Smooth muscle cell (in vitro differentiated cells): ENCODE measurements at regions not wholly inside any gene's neighbourhood (a gene's known extent, or its start where the extent isn't known, plus 50 kb on each side); places are given as distances from the start of the nearest gene placed in this dataset.

Experiments used
- DNase-seq: peaks from one replicate; lab custom pipeline; 2025; ENCODE audit not compliant: unreplicated experiment; lab: John Stamatoyannopoulos, UW
- H2AFZ ChIP-seq: fragments of 200-600 bp; sonication (generic); 2 replicates; pipeline ENCODE4 v1.6.0; 2016; ENCODE audit warnings: antibody characterized with exemption, low read depth, mild to moderate bottlenecking
- H3F3A ChIP-seq: fragments of 200-600 bp; sonication (generic); 2 replicates; pipeline ENCODE4 v1.6.0; 2017; ENCODE audit warnings: antibody characterized with exemption, low read depth
- H3K27ac ChIP-seq: fragments of 200-600 bp; sonication (generic); 2 replicates; pipeline ENCODE4 v1.5.1; 2016; ENCODE audit warnings: low read depth, mild to moderate bottlenecking
- H3K27me3 ChIP-seq: fragments of 200-600 bp; sonication (generic); 2 replicates; pipeline ENCODE4 v1.6.1; 2016; ENCODE audit warnings: low read depth, mild to moderate bottlenecking
- H3K36me3 ChIP-seq: fragments of 200-600 bp; sonication (generic); 2 replicates; pipeline ENCODE4 v1.5.1; 2016; ENCODE audit warnings: low read depth
- H3K4me1 ChIP-seq: fragments of 200-600 bp; sonication (generic); 2 replicates; pipeline ENCODE4 v1.5.1; 2016; ENCODE audit warnings: low read depth
- H3K4me2 ChIP-seq: fragments of 200-600 bp; sonication (generic); 2 replicates; pipeline ENCODE4 v1.6.0; 2016; ENCODE audit warnings: mild to moderate bottlenecking
- H3K4me3 ChIP-seq: fragments of 200-600 bp; sonication (generic); 2 replicates; pipeline ENCODE4 v1.5.1; 2016; ENCODE audit warnings: mild to moderate bottlenecking
- H3K79me2 ChIP-seq: fragments of 200-600 bp; sonication (generic); 2 replicates; pipeline ENCODE4 v1.6.0; 2016; ENCODE audit warnings: low read depth, mild to moderate bottlenecking
- H3K9ac ChIP-seq: fragments of 200-600 bp; sonication (generic); 2 replicates; pipeline ENCODE4 v1.6.0; 2016; ENCODE audit warnings: low read depth
- H3K9me3 ChIP-seq: fragments of 200-600 bp; sonication (generic); replicated peaks from 2 replicates; pipeline ENCODE4 v1.5.1; 2016; ENCODE audit warnings: low read depth
- H4K20me1 ChIP-seq: fragments of 200-600 bp; sonication (generic); 2 replicates; pipeline ENCODE4 v1.6.0; 2016; ENCODE audit warnings: low read depth
- WGBS: methylation state at CpG from one replicate; pipeline ENCODE4 v1.1.7; 2016; ENCODE audit warnings: low lambda C conversion rate; 5-methylcytosine and 5-hydroxymethylcytosine counted together
- TF ChIP-seq, protein P1 (sequence below): fragments of 200-600 bp; sonication (generic); IDR thresholded peaks from 2 replicates; pipeline ENCODE4 v1.5.1; 2017; ENCODE audit warnings: borderline replicate concordance, mild to moderate bottlenecking, antibody characterized with exemption; ENCODE audit not compliant: insufficient read depth, poor library complexity, severe bottlenecking

DNA sequence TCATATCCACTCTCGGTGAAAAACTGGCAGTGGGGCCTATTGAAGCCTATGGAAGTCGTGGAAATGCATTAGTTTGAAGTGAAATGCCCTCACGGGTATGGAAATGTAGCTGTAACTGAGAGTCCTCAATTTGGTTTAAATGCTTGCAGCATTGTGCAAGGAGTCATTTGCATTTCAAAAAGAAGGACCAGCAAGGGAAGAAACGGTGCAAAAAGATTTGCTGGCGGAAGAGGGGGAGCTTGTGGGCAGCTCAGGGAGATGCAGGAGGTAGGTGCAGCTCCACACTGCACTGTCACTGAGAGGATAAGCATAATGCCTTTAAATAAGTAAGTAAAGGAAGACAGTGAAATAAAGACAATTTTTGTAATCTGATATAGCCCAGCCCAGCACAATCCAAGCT, 400.4 kb upstream of the DIPK2B start:
- H3K4me2 ChIP-seq: no peak overlapping the region
- TF ChIP-seq, protein P1, sequence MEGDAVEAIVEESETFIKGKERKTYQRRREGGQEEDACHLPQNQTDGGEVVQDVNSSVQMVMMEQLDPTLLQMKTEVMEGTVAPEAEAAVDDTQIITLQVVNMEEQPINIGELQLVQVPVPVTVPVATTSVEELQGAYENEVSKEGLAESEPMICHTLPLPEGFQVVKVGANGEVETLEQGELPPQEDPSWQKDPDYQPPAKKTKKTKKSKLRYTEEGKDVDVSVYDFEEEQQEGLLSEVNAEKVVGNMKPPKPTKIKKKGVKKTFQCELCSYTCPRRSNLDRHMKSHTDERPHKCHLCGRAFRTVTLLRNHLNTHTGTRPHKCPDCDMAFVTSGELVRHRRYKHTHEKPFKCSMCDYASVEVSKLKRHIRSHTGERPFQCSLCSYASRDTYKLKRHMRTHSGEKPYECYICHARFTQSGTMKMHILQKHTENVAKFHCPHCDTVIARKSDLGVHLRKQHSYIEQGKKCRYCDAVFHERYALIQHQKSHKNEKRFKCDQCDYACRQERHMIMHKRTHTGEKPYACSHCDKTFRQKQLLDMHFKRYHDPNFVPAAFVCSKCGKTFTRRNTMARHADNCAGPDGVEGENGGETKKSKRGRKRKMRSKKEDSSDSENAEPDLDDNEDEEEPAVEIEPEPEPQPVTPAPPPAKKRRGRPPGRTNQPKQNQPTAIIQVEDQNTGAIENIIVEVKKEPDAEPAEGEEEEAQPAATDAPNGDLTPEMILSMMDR: no peak
- H3K4me1 ChIP-seq: no peaks in the 10 kb centered on the region
- H2AFZ ChIP-seq: no peak overlapping the region
- no peak overlapping the region for H3K4me3 ChIP-seq
- H3K27ac ChIP-seq: no peak overlapping the region
- WGBS: 52% methylated on average over 5 of the region's 5 CpGs
- H3F3A ChIP-seq: no peaks in the 10 kb centered on the region
- no peaks in the 10 kb centered on the region for H3K36me3 ChIP-seq
- H3K9ac ChIP-seq: no peak overlapping the region
- no peaks in the 10 kb centered on the region for H4K20me1 ChIP-seq
- no peak for DNase-seq
- H3K9me3 ChIP-seq: no peaks in the 10 kb centered on the region
- no peaks in the 10 kb centered on the region for H3K79me2 ChIP-seq
- H3K27me3 ChIP-seq: no peaks in the 10 kb centered on the region

DNA sequence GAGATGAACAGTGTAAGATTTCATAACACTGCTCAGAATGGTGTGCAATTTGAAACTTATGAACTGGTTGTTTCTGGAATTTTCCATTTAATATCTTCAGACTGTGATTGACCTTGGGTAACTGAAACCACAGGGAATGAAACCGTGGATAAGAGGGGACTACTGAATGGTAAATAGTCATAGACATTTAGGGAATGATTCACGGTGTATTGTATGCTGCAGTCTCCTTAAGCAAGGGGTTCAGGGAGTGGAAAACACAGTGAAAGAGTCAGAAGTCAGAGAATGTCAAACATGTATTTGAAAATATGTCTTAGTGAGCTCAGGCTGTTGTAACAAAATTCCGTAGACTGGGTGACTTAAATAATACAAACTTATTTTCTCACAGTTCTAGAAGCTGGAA, 398.2 kb upstream of the DIPK2B start:
- 40% methylated on average over 3 of the region's 3 CpGs for WGBS
- Histone ChIP-seq H3K4me2 (no peak overlapping the region), H3K27ac (no peak overlapping the region), H3K36me3 (no peaks in the 10 kb centered on the region), H4K20me1 (no peaks in the 10 kb centered on the region), H3K4me3 (no peak overlapping the region), H3F3A (no peaks in the 10 kb centered on the region), H3K4me1 (no peaks in the 10 kb centered on the region), H3K79me2 (no peaks in the 10 kb centered on the region), H2AFZ (peak overlapping the region; percentile 41), H3K9me3 (no peaks in the 10 kb centered on the region), H3K27me3 (no peaks in the 10 kb centered on the region), H3K9ac (no peak overlapping the region)
- DNase-seq: no peak
- TF ChIP-seq, protein P1: no peak

DNA sequence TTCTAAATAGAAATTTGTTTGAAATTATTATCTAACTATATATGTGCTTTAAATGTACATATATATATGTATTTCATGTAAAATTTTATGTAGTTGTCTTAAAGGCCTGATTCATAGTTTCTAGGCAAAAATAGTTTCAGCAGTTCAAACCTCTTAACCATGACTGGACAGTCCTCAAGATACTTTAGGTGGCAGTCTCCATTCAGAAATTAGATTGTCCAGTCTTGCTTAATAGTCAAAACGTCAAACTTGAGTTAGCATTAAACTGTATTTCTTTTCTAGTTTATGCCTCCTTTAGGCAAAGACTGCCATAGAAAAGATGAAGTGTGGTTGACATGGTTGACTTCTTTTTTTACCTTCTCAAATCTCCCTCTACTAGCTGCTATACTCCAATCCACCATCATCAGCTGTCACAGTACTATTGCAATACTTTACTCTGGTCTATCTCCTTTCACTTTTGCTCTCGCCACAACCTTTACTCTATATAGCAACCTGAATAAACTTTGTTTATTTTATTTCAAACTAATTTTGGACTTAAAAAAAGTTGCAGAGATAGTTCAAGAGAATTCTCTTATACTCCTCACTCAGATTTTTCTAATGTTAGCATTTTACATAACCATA, 395.6 kb upstream of the DIPK2B start:
- no peak for DNase-seq
- H4K20me1 ChIP-seq: no peaks in the 10 kb centered on the region
- no peak overlapping the region for H3K4me3 ChIP-seq
- TF ChIP-seq, protein P1: no peak
- no peak overlapping the region for H2AFZ ChIP-seq
- H3K9me3 ChIP-seq: no peaks in the 10 kb centered on the region
- WGBS: 66% methylated on average over 2 of the region's 2 CpGs
- H3K9ac ChIP-seq: no peak overlapping the region
- no peaks in the 10 kb centered on the region for H3K79me2 ChIP-seq
- H3K4me1 ChIP-seq: no peaks in the 10 kb centered on the region
- H3F3A ChIP-seq: no peaks in the 10 kb centered on the region
- no peak overlapping the region for H3K27ac ChIP-seq
- no peak overlapping the region for H3K4me2 ChIP-seq
- no peaks in the 10 kb centered on the region for H3K36me3 ChIP-seq
- no peaks in the 10 kb centered on the region for H3K27me3 ChIP-seq

DNA sequence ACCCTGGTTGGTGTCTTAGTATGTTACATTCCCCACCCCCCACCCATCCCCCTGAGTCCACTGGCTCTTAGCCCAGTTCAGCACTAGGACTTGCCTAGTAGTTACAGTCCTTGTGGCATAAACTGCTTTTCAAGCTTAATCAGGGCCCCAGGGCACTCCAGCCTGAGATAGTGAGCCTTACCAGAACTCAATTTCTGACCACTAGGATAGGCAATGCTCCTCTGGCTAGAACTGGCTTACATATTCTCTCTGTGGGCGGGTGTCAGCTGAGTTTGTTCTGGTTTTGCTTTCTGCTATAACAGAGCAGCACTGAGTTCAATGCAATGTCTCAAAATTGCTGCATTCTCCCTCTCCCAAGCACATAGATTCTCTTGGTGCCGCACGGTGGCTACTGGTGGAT, 391.4 kb upstream of the DIPK2B start:
- Histone ChIP-seq H3K4me2 (no peak overlapping the region), H4K20me1 (no peaks in the 10 kb centered on the region), H3K4me1 (no peaks in the 10 kb centered on the region), H3K9me3 (peaks cover 3% of the 10 kb centered on the region), H3K36me3 (peaks cover 3% of the 10 kb centered on the region), H3K4me3 (no peak overlapping the region), H3F3A (no peaks in the 10 kb centered on the region), H2AFZ (no peak overlapping the region), H3K79me2 (no peaks in the 10 kb centered on the region), H3K27me3 (no peaks in the 10 kb centered on the region), H3K27ac (no peak overlapping the region), H3K9ac (no peak overlapping the region)
- TF ChIP-seq, protein P1: no peak
- WGBS: 76% methylated on average over 3 of the region's 3 CpGs
- no peak for DNase-seq
